GM12878 (cell line): ENCODE measurements at regions not wholly inside any gene's neighbourhood (a gene's known extent, or its start where the extent isn't known, plus 50 kb on each side); places are given as distances from the start of the nearest gene placed in this dataset.

Experiments
- ATAC-seq: fragments of 200-7000 bp; cut with Tn5 transposase; 3 replicates; pipeline ENCODE4 v1.9.1; 2020; ENCODE audit warnings: mild to moderate bottlenecking, moderate library complexity
- BruUV-seq: library from RNA; stranded (reverse); fragments of 400-500 nt; replicated peaks from 2 replicates; lab custom pipeline; 2021; lab: Mats Ljungman, UMichigan
- CTCF ChIA-PET: fragments of 300-600 bp; sonication (Branson Sonifier 250); formaldehyde crosslinking; extraction: SDS; loops from one replicate; lab custom pipeline; 2021; ENCODE audit warnings: inconsistent platforms; lab: Yijun Ruan, JAX
- POLR2A ChIA-PET: fragments of 350-600 bp; formaldehyde crosslinking; extraction: SDS; loops from one replicate; lab custom pipeline; 2021; ENCODE audit warnings: inconsistent platforms; lab: Charles Lee
- RAD21 ChIA-PET: fragments of 300-600 bp; sonication (Branson Sonifier 250); formaldehyde crosslinking; loops from one replicate; lab custom pipeline; 2023; ENCODE audit warnings: antibody characterized with exemption; ENCODE audit not compliant: unreplicated experiment; lab: Charles Lee
- SMC1A ChIA-PET: fragments of 300-600 bp; sonication (Branson Sonifier 250); formaldehyde crosslinking; loops from one replicate; lab custom pipeline; 2023; ENCODE audit not compliant: unreplicated experiment, uncharacterized antibody; lab: Charles Lee
- DNase-seq: peaks from one replicate; pipeline ENCODE4 v3.0.0-alpha.2; 2011; ENCODE audit warnings: low read depth, low spot score
- FAIRE-seq: peaks from 3 replicates; lab custom pipeline; 2011; peaks lifted over from hg19 to GRCh38; lab: Jason Lieb, UNC
- H2AFZ ChIP-seq: 2 replicates; pipeline ENCODE4 v1.6.0; 2011; ENCODE audit warnings: low read depth, low read length, control low read depth; ENCODE audit not compliant: control insufficient read depth
- H3K27ac ChIP-seq: 2 replicates; pipeline ENCODE4 v1.5.1; 2011; ENCODE audit warnings: control low read depth; ENCODE audit not compliant: control insufficient read depth, insufficient read depth
- H3K27me3 ChIP-seq, 2 experiments: replicated peaks in 1 of 2; 2 replicates each; pipeline versions ENCODE4 v1.6.0 to v1.6.1; 2011; ENCODE audit warnings: low read length in 1 of 2; ENCODE audit not compliant: control insufficient read depth in 2 of 2, insufficient read depth in 2 of 2
- H3K36me3 ChIP-seq, 2 experiments: 2 replicates each; pipeline ENCODE4 v1.5.1; 2011; ENCODE audit warnings: low read length in 1 of 2; ENCODE audit not compliant: control insufficient read depth in 2 of 2, insufficient read depth in 2 of 2
- H3K4me1 ChIP-seq: 2 replicates; pipeline ENCODE4 v1.6.1; 2011; ENCODE audit warnings: mild to moderate bottlenecking, low read length, moderate library complexity, mixed read lengths; ENCODE audit not compliant: control insufficient read depth, insufficient read depth
- H3K4me2 ChIP-seq: 2 replicates; pipeline ENCODE4 v1.6.0; 2011; ENCODE audit warnings: control low read depth; ENCODE audit not compliant: control insufficient read depth, insufficient read depth
- H3K4me3 ChIP-seq: fragments of 200-600 bp; sonication (generic); 2 replicates; pipeline ENCODE4 v1.5.1; 2016
- H3K79me2 ChIP-seq: 2 replicates; pipeline ENCODE4 v1.6.0; 2011; ENCODE audit warnings: low read length; ENCODE audit not compliant: control insufficient read depth, insufficient read depth
- H3K9ac ChIP-seq: 2 replicates; pipeline ENCODE4 v1.8.0; 2011; ENCODE audit warnings: low read length, control low read depth, mixed read lengths; ENCODE audit not compliant: control insufficient read depth, insufficient read depth
- H3K9me3 ChIP-seq: replicated peaks from 3 replicates; pipeline ENCODE4 v1.5.1; 2011; ENCODE audit warnings: mild to moderate bottlenecking, low read length; ENCODE audit not compliant: control insufficient read depth, insufficient read depth
- H4K20me1 ChIP-seq: 2 replicates; pipeline ENCODE4 v1.6.0; 2011; ENCODE audit not compliant: control insufficient read depth, insufficient read depth
- CEBPB ChIP-seq, 2 experiments: fragments of 150-350 bp in 1 of 2; IDR thresholded peaks; 2 replicates each; pipeline ENCODE4 v1.6.1; 2012 to 2014; ENCODE audit warnings: low read depth in 2 of 2, low read length in 2 of 2, borderline replicate concordance in 1 of 2, inconsistent platforms in 1 of 2
- CHD1 ChIP-seq: IDR thresholded peaks from 2 replicates; pipeline ENCODE4 v1.6.1; 2012; ENCODE audit warnings: low read depth, low read length, improper control_type of control experiment
- FOS ChIP-seq: IDR thresholded peaks from 3 replicates; pipeline ENCODE4 v1.6.1; 2011; ENCODE audit warnings: borderline replicate concordance; ENCODE audit not compliant: insufficient read length; ENCODE audit errors: extremely low read depth
- FOXM1 ChIP-seq: IDR thresholded peaks from 2 replicates; pipeline ENCODE4 v1.6.1; 2012; ENCODE audit warnings: low read depth, mild to moderate bottlenecking, inconsistent platforms, low read length, moderate library complexity
- HDAC2 ChIP-seq: fragments of 200-600 bp; sonication (generic); IDR thresholded peaks from 2 replicates; pipeline ENCODE4 v1.6.1; 2017
- MTA3 ChIP-seq: IDR thresholded peaks from 2 replicates; pipeline ENCODE4 v1.6.1; 2012; ENCODE audit warnings: low read length, inconsistent platforms, borderline replicate concordance
- POLR2A ChIP-seq: IDR thresholded peaks from 2 replicates; pipeline ENCODE4 v1.6.1; 2011; ENCODE audit warnings: low read depth, mild to moderate bottlenecking, low read length
- POLR2AphosphoS2 ChIP-seq: IDR thresholded peaks from 2 replicates; pipeline ENCODE4 v1.6.1; 2011; ENCODE audit warnings: low read depth, mild to moderate bottlenecking, low read length, improper control_type of control experiment, moderate library complexity
- SMARCA5 ChIP-seq: fragments of 450-650 bp; IDR thresholded peaks from 2 replicates; pipeline ENCODE4 v1.6.1; 2017; ENCODE audit warnings: mild to moderate bottlenecking
- SPI1 ChIP-seq: IDR thresholded peaks from 2 replicates; pipeline ENCODE4 v1.6.1; 2011; ENCODE audit warnings: low read depth, mild to moderate bottlenecking, low read length, moderate library complexity, borderline replicate concordance; ENCODE audit not compliant: insufficient read depth
- SREBF2 ChIP-seq: IDR thresholded peaks from 2 replicates; pipeline ENCODE4 v1.6.1; 2012; ENCODE audit warnings: mild to moderate bottlenecking, low read length
- SUZ12 ChIP-seq: fragments of 200-600 bp; sonication (generic); IDR thresholded peaks from one replicate; pipeline ENCODE4 v1.6.1; 2018; ENCODE audit warnings: antibody characterized with exemption, mild to moderate bottlenecking; ENCODE audit not compliant: unreplicated experiment
- ZBED1 ChIP-seq: IDR thresholded peaks from 2 replicates; pipeline ENCODE4 v1.6.1; 2016; ENCODE audit warnings: borderline replicate concordance
- ZNF217 ChIP-seq: fragments of 450-650 bp; IDR thresholded peaks from 2 replicates; pipeline ENCODE4 v1.6.1; 2017; ENCODE audit warnings: antibody characterized with exemption, mild to moderate bottlenecking
- WGBS: methylation state at CpG from one replicate; pipeline ENCODE4 v1.1.6; 2016; ENCODE audit warnings: low lambda C conversion rate; ENCODE audit not compliant: insufficient replicate concordance, insufficient coverage; ENCODE audit errors: missing lambda C conversion rate; 5-methylcytosine and 5-hydroxymethylcytosine counted together
- in situ Hi-C: fragments of 300-500 bp; cut with MboI; formaldehyde crosslinking; loops from 9 replicates; pipeline ENCODE4 v1.14.3; 2018; ENCODE audit warnings: mixed read lengths
- intact Hi-C: fragments of 100-400 bp; cut with micrococcal nuclease; formaldehyde crosslinking; loops from one replicate; pipeline ENCODE4 v1.14.2; 2022; ENCODE audit not compliant: unreplicated experiment
- TF ChIP-seq, protein P1 (sequence below): fragments of 450-650 bp; formaldehyde crosslinking; IDR thresholded peaks from 2 replicates; pipeline ENCODE4 v1.4.0; 2020; ENCODE audit warnings: mild to moderate bottlenecking, moderate library complexity
- TF ChIP-seq, protein P2 (sequence below): IDR thresholded peaks from 2 replicates; pipeline ENCODE4 v1.6.1; 2012; ENCODE audit warnings: low read depth, low read length, improper control_type of control experiment
- TF ChIP-seq, protein P3 (sequence below): IDR thresholded peaks from 2 replicates; pipeline ENCODE4 v1.6.1; 2011; ENCODE audit warnings: borderline replicate concordance, low read depth, mild to moderate bottlenecking, moderate library complexity, mixed read lengths, low read length; ENCODE audit not compliant: insufficient read depth; ENCODE audit errors: extremely low read length
- TF ChIP-seq, protein P4 (sequence below): IDR thresholded peaks from 2 replicates; pipeline ENCODE4 v1.6.1; 2012; ENCODE audit warnings: low read length, inconsistent platforms

DNA sequence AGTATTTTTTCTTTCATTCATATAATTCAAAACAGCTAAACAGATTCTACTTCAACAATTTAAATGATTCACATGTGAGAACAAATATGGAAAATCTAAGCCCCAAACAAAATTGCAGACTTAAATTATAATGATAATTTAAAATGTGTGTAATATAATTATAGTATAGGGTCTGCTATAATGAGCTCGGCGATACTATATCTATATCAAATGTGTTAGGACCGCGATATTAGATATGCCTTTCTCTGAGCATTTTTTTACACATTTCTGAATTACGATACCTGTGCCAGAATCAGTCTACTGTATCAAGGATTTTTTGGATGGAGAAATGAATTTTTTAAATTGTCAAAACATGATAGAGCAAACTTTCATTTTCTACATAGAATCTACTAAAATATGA is 808.8 kb upstream of the POU3F3 start:
- ChIA-PET CTCF (no interaction called here), POLR2A (no interaction called here), SMC1A (no interaction called here), RAD21 (no interaction called here)
- WGBS, result 83% methylated on average over 5 of the region's 5 CpGs
- no peaks in the 10 kb centered on the region for H3K36me3 ChIP-seq
- no peaks in the 10 kb centered on the region for H4K20me1 ChIP-seq
- H3K4me2 ChIP-seq, result no peak overlapping the region
- H3K79me2 ChIP-seq, result no peaks in the 10 kb centered on the region
- in situ Hi-C loops (loop anchor here (25.0 kb wide), 1 partner anchor 817 kb away; the partner anchor contains the start of gene POU3F3), intact Hi-C loops (no loop called here)
- FAIRE-seq (no peak), DNase-seq (no peak), ATAC-seq (no peak)
- H3K27ac ChIP-seq, result no peak overlapping the region
- no peaks in the 10 kb centered on the region for H3K4me1 ChIP-seq
- no peak overlapping the region for H2AFZ ChIP-seq
- TF ChIP-seq POLR2A (no peak), SPI1 (no peak), SREBF2 (no peak), CHD1 (no peak), ZNF217 (no peak), CEBPB (IDR thresholded peaks at IDR 0.05; ENCODE audit: borderline replicate concordance in 1 of 2, low read depth in 2 of 2, low read length in 2 of 2) (no peak), MTA3 (no peak), FOS (no peak), SUZ12 (no peak), HDAC2 (no peak), POLR2AphosphoS2 (no peak), ZBED1 (no peak), FOXM1 (no peak), SMARCA5 (no peak)
- TF ChIP-seq, protein P1, sequence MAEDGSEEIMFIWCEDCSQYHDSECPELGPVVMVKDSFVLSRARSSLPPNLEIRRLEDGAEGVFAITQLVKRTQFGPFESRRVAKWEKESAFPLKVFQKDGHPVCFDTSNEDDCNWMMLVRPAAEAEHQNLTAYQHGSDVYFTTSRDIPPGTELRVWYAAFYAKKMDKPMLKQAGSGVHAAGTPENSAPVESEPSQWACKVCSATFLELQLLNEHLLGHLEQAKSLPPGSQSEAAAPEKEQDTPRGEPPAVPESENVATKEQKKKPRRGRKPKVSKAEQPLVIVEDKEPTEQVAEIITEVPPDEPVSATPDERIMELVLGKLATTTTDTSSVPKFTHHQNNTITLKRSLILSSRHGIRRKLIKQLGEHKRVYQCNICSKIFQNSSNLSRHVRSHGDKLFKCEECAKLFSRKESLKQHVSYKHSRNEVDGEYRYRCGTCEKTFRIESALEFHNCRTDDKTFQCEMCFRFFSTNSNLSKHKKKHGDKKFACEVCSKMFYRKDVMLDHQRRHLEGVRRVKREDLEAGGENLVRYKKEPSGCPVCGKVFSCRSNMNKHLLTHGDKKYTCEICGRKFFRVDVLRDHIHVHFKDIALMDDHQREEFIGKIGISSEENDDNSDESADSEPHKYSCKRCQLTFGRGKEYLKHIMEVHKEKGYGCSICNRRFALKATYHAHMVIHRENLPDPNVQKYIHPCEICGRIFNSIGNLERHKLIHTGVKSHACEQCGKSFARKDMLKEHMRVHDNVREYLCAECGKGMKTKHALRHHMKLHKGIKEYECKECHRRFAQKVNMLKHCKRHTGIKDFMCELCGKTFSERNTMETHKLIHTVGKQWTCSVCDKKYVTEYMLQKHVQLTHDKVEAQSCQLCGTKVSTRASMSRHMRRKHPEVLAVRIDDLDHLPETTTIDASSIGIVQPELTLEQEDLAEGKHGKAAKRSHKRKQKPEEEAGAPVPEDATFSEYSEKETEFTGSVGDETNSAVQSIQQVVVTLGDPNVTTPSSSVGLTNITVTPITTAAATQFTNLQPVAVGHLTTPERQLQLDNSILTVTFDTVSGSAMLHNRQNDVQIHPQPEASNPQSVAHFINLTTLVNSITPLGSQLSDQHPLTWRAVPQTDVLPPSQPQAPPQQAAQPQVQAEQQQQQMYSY (CRISPR knock-in tag), result no peak
- TF ChIP-seq, protein P2, sequence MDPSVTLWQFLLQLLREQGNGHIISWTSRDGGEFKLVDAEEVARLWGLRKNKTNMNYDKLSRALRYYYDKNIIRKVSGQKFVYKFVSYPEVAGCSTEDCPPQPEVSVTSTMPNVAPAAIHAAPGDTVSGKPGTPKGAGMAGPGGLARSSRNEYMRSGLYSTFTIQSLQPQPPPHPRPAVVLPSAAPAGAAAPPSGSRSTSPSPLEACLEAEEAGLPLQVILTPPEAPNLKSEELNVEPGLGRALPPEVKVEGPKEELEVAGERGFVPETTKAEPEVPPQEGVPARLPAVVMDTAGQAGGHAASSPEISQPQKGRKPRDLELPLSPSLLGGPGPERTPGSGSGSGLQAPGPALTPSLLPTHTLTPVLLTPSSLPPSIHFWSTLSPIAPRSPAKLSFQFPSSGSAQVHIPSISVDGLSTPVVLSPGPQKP, result no peak
- TF ChIP-seq, protein P3, sequence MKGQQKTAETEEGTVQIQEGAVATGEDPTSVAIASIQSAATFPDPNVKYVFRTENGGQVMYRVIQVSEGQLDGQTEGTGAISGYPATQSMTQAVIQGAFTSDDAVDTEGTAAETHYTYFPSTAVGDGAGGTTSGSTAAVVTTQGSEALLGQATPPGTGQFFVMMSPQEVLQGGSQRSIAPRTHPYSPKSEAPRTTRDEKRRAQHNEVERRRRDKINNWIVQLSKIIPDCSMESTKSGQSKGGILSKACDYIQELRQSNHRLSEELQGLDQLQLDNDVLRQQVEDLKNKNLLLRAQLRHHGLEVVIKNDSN, result no peak
- TF ChIP-seq, protein P4, sequence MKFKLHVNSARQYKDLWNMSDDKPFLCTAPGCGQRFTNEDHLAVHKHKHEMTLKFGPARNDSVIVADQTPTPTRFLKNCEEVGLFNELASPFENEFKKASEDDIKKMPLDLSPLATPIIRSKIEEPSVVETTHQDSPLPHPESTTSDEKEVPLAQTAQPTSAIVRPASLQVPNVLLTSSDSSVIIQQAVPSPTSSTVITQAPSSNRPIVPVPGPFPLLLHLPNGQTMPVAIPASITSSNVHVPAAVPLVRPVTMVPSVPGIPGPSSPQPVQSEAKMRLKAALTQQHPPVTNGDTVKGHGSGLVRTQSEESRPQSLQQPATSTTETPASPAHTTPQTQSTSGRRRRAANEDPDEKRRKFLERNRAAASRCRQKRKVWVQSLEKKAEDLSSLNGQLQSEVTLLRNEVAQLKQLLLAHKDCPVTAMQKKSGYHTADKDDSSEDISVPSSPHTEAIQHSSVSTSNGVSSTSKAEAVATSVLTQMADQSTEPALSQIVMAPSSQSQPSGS, result no peak
- no peak overlapping the region for H3K9ac ChIP-seq
- H3K27me3 ChIP-seq, result no peaks in the 10 kb centered on the region
- H3K9me3 ChIP-seq, result no peaks in the 10 kb centered on the region
- BruUV-seq, result no TSS peak
- no peak overlapping the region for H3K4me3 ChIP-seq
